Esophagus squamous epithelium (tissue), 5 donors: ENCODE measurements at regions not wholly inside any gene's neighbourhood (a gene's known extent, or its start where the extent isn't known, plus 50 kb on each side); places are given as distances from the start of the nearest gene placed in this dataset.
"Not testable (repeated sequence)": the region's sequence is repeated elsewhere in the genome, so short reads cannot be mapped to it uniquely, and the experiment has no call there.

Source experiments
- DNase-seq: peaks from one replicate; lab custom pipeline; 2025; lab: John Stamatoyannopoulos, UW
- H3K27ac ChIP-seq, 4 donors: fragments of 200-600 bp; sonication (generic); one replicate each; pipeline ENCODE4 v1.5.1; 2016 to 2019; ENCODE audit warnings: mild to moderate bottlenecking in 1 of 4
- H3K27me3 ChIP-seq, 4 donors: fragments of 200-600 bp; sonication (generic); 1 replicate in 3 of 4; 2 replicates in 1 of 4; pipeline versions ENCODE4 v1.5.1 to v1.6.0; 2017 to 2021; ENCODE audit warnings: antibody characterized with exemption in 1 of 4
- H3K36me3 ChIP-seq, 3 donors: fragments of 200-600 bp; sonication (generic); one replicate each; pipeline ENCODE4 v1.5.1; 2016 to 2019
- H3K4me1 ChIP-seq, 3 donors: fragments of 200-600 bp; sonication (generic); one replicate each; pipeline ENCODE4 v1.5.1; 2017 to 2019
- H3K4me3 ChIP-seq, 4 donors: fragments of 200-600 bp; sonication (generic); 1 replicate in 3 of 4; 2 replicates in 1 of 4; pipeline ENCODE4 v1.5.1; 2016 to 2019; ENCODE audit warnings: mild to moderate bottlenecking in 2 of 4, moderate library complexity in 1 of 4
- H3K9me3 ChIP-seq, 3 donors: fragments of 200-600 bp; sonication (generic); one replicate each; pipeline ENCODE4 v1.5.1; 2016 to 2019
- CTCF ChIP-seq, 6 experiments: fragments of 450-650 bp in 4 of 6; fragments of 200-600 bp in 2 of 6; sonication (generic) in 2 of 6; IDR thresholded peaks; one replicate each; pipeline ENCODE4 v1.5.1; 2016 to 2019; ENCODE audit warnings: antibody characterized with exemption in 6 of 6, mild to moderate bottlenecking in 4 of 6, moderate library complexity in 4 of 6
- POLR2A ChIP-seq, 4 donors: fragments of 450-650 bp; IDR thresholded peaks; one replicate each; pipeline ENCODE4 v1.6.1; 2017; ENCODE audit warnings: antibody characterized with exemption in 4 of 4, mild to moderate bottlenecking in 4 of 4, moderate library complexity in 3 of 4
- WGBS, 2 donors: methylation state at CpG; one replicate each; pipeline ENCODE4 v1.1.5; 2018; 5-methylcytosine and 5-hydroxymethylcytosine counted together
- intact Hi-C: fragments of 100-400 bp; cut with DNase I; formaldehyde crosslinking; loops from one replicate; pipeline ENCODE4 v1.15.0; 2022
- donor health status: DM: yes; HTN: yes; CAD: no.

GRCh38 chr2:146984014-146984413, 860.8 kb upstream of the ACVR2A start:
- peak overlapping the region in 2 of 4 donors; percentile 11 to 72 for H3K27ac ChIP-seq
- H3K9me3 ChIP-seq: no peaks in the 10 kb centered on the region
- no peak for DNase-seq
- H3K4me3 ChIP-seq: no peak overlapping the region
- TF ChIP-seq POLR2A (IDR thresholded peaks at IDR 0.05): no peak
- H3K27me3 ChIP-seq: no peaks in the 10 kb centered on the region
- WGBS, 2 donors: 53 to 72% methylated on average over 2 to 4 of the region's 4 CpGs
- intact Hi-C loops: no loop called here
- H3K4me1 ChIP-seq: peaks cover 0 to 47% (median 13%) of the 10 kb centered on the region in 3 donors
- no peaks in the 10 kb centered on the region for H3K36me3 ChIP-seq

- H3K27ac ChIP-seq: peak overlapping the region in 3 of 4 donors; percentile 40 to 84 (median 72)
- no peaks in the 10 kb centered on the region for H3K27me3 ChIP-seq
- no peaks in the 10 kb centered on the region for H3K36me3 ChIP-seq
- H3K4me1 ChIP-seq: peaks cover 0 to 47% (median 13%) of the 10 kb centered on the region in 3 donors
- no peak for DNase-seq
- WGBS, 2 donors: 40 to 49% methylated on average over 2 of the region's 2 CpGs
- intact Hi-C loops: no loop called here
- H3K9me3 ChIP-seq: no peaks in the 10 kb centered on the region
- H3K4me3 ChIP-seq: no peak overlapping the region
- no peak for TF ChIP-seq CTCF (IDR thresholded peaks at IDR 0.05)
- no peak for TF ChIP-seq POLR2A (IDR thresholded peaks at IDR 0.05)
Observed at GRCh38 chr2:146982393-146982846, 862.4 kb upstream of the ACVR2A start.

- peak overlapping the region in 2 of 4 donors; percentile 53 to 72 for H3K27ac ChIP-seq
- H3K4me1 ChIP-seq: peaks cover 0 to 46% (median 13%) of the 10 kb centered on the region in 3 donors
- no peaks in the 10 kb centered on the region for H3K36me3 ChIP-seq
- no peaks in the 10 kb centered on the region for H3K9me3 ChIP-seq
- H3K27me3 ChIP-seq: no peaks in the 10 kb centered on the region
- no peak overlapping the region for H3K4me3 ChIP-seq
- no peak for DNase-seq
- TF ChIP-seq CTCF (IDR thresholded peaks at IDR 0.05): no peak
- no peak for TF ChIP-seq POLR2A (IDR thresholded peaks at IDR 0.05)
- intact Hi-C loops: no loop called here
Observed at GRCh38 chr2:146981921-146982320, 862.9 kb upstream of the ACVR2A start.

GRCh38 chr2:146979746-146980145, 865.1 kb upstream of the ACVR2A start:
- peaks cover 0 to 28% (median 7%) of the 10 kb centered on the region in 3 donors for H3K4me1 ChIP-seq
- TF ChIP-seq CTCF (IDR thresholded peaks at IDR 0.05): no peak
- no peak for TF ChIP-seq POLR2A (IDR thresholded peaks at IDR 0.05)
- intact Hi-C loops: no loop called here
- DNase-seq: no peak
- H3K36me3 ChIP-seq: no peaks in the 10 kb centered on the region
- no peaks in the 10 kb centered on the region for H3K9me3 ChIP-seq
- no peak overlapping the region for H3K27ac ChIP-seq
- no peak overlapping the region for H3K4me3 ChIP-seq
- no peaks in the 10 kb centered on the region for H3K27me3 ChIP-seq

GRCh38 chr2:146978577-146979555, 866.0 kb upstream of the ACVR2A start:
- H3K27me3 ChIP-seq: no peaks in the 10 kb centered on the region
- intact Hi-C loops: no loop called here
- H3K9me3 ChIP-seq: no peaks in the 10 kb centered on the region
- TF ChIP-seq CTCF (IDR thresholded peaks at IDR 0.05) (no peak), POLR2A (IDR thresholded peaks at IDR 0.05) (no peak)
- WGBS, 2 donors: 84 to 87% methylated on average over 5 of the region's 5 CpGs
- no peak overlapping the region for H3K27ac ChIP-seq
- no peaks in the 10 kb centered on the region for H3K36me3 ChIP-seq
- H3K4me3 ChIP-seq: no peak overlapping the region
- peaks cover 0 to 22% (median 7%) of the 10 kb centered on the region in 3 donors for H3K4me1 ChIP-seq
- DNase-seq: no peak

- H3K4me1 ChIP-seq, DNase-seq, intact Hi-C loops, H3K9me3 ChIP-seq, H3K4me3 ChIP-seq, H3K36me3 ChIP-seq, H3K27ac ChIP-seq, H3K27me3 ChIP-seq: not testable (repeated sequence)
- WGBS, 2 donors: 86 to 89% methylated on average over 4 of the region's 4 CpGs
Observed at GRCh38 chr2:146970981-146971380, 873.8 kb upstream of the ACVR2A start.

- H3K4me1 ChIP-seq, DNase-seq, intact Hi-C loops, H3K27me3 ChIP-seq, H3K27ac ChIP-seq, H3K4me3 ChIP-seq, H3K36me3 ChIP-seq, H3K9me3 ChIP-seq: not testable (repeated sequence)
- 82 to 88% methylated on average over 2 to 3 of the region's 3 CpGs for WGBS, 2 donors
Observed at GRCh38 chr2:146969703-146970102, 875.1 kb upstream of the ACVR2A start.
